Stimulated activated CD4-positive, alpha-beta T cell treated with anti-CD3 and anti-CD28 coated beads, TNF-alpha, amount 100 ng/mL, for 1 hour (primary cell): ENCODE measurements at regions not wholly inside any gene's neighbourhood (a gene's known extent, or its start where the extent isn't known, plus 50 kb on each side); places are given as distances from the start of the nearest gene placed in this dataset.

ENCODE experiments used
- DNase-seq, 3 donors: peaks; one replicate each; pipeline ENCODE4 v3.0.0-alpha.2; 2020; ENCODE audit warnings: low read depth in 3 of 3, low spot score in 1 of 3

DNA sequence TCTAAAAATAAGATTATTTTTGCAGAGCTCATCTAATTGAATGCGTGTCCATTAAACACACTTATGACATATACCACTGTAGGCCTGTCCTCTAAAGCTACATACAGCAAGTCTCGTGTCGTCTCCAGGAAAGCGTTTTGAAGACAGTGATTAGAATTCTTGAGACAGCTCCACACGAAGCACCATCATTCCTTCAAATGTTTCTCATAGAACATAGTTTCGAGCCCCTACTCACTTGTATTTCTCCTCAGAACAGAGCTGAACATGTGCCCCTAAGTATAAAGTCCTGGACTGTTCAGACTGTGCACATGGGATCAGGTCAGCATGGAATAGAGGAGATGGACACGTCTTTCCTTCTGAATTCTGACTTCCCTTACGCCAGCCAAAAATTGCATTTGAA is 64.5 kb upstream of the HMGA2 start:
- no peak for DNase-seq

DNA sequence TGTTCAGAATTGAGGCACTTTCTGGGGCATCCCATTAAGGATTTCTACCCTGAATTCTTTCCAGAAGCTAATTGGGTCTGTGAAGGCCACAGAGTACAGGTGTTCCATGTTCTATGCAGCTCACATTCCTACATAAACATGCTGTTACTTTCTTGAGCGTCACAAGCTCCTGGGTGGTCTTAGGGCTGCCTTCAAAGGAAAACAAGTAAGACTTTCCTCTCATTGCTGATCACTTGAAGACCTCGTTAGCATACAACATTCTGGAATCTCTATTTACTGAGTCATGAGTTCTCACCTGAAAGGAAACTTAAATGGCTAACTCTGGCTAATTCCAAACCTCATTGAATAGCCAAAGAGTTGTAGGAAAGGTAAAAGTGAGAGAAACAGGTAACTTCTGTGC is 63.0 kb upstream of the HMGA2 start:
- DNase-seq: no peak

DNA sequence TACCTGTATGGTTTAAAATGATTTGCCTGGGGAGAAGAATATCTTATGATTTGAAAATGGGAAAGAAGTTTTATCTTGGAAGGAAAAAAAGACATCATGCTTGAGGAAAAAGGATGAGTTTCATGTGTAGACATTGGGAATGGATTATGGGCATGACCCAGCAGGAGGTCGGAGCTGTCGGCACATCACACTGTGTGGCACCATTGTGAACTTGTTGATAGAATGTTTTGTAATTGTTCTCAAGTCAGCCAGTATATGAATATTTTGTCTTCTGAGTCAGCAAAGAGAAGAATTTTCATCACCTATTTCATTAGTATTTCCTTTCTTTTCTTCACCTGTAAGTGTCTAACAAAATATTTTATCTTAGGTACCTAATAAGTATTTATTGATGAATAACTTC is 60.0 kb upstream of the HMGA2 start:
- DNase-seq: no peak

DNA sequence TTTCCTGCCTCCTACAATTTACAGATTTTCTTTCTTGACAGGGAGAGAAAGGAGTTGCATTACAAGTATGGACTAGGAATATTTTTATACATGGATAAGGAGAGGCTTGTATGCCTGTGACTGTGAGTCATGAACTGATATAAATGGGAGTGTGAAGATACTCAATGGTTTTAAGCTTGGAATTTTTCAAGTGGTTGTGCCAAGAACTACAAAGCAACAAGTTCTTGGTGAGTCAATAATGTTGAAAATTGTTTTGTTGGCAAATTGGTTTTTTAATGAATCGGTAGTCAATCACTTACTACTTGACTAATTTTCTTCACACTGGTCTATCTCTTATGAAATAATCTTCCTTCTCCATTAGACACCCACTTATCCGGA is 58.9 kb upstream of the HMGA2 start:
- no peak for DNase-seq

DNA sequence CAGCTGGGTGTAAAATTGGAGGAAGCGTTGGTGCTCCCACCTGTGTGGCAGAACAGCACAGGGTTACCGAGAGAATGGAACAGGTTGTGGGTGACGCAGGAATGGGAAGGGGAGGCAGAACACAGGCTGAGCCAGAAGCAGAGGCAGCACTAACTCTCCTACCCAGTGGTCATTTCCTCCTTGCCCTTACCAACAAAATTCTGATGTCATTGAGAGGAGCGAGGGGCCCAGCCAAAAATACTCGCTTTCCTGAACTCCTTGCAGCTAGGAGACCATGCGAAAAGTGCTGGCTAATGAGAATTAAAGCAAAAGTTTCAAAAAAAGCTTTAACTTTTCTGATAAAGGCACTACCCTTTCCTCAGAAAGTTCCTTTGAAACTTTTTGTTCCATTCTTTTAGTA is 54.4 kb upstream of the HMGA2 start:
- no peak for DNase-seq
